ENCODE measurements at regions not wholly inside any gene's neighbourhood (a gene's known extent, or its start where the extent isn't known, plus 50 kb on each side); places are given as distances from the start of the nearest gene placed in this dataset.

DNA sequence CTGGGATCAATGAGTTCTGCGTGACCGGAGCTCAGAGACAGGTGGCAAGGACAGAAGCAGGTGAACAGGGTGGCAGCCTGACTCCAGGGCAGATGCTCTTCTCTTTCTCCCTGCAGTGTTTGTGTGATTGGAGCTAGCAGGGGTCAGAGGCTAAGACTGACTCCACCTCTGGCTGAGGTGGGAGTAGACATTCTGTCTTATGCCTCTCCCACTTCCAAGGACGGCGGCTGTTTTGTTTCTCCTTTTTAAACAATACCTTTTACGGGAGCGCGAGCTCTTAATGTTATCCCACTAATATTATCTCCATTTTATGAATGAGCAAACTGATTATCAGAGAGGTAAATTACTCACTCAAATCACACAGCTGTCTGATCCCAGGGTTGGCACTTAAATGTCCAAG is 323.7 kb downstream of the MIAT start:
- H3K27me3 ChIP-seq (replicated peaks in 1 of 4; ENCODE audit: control insufficient read depth in 3 of 4, extremely low read depth in 1 of 4, insufficient read depth in 3 of 4, low read length in 3 of 4) = no peaks in the 10 kb centered on the region; a peak in 3 of 7 replicates
- H2BK15ac ChIP-seq (ENCODE audit: low read length) = no peak overlapping the region
- no peaks in the 10 kb centered on the region; the same call in 1 of the 2 replicates for H3K23me2 ChIP-seq (ENCODE audit: low read depth, low read length)
- no peak overlapping the region for H3K4me2 ChIP-seq (ENCODE audit: insufficient read depth in 1 of 2, low read depth in 2 of 2, low read length in 2 of 2)
- H3K27ac ChIP-seq (ENCODE audit: low read depth, low read length) = no peak overlapping the region
- no peaks in the 10 kb centered on the region for H3K9me3 ChIP-seq (ENCODE audit: insufficient read depth in 2 of 2, low read depth in 1 of 2, low read length in 1 of 2)
- H3K79me2 ChIP-seq (ENCODE audit: control insufficient read depth in 1 of 2, insufficient read depth in 2 of 2, low read length in 2 of 2) = no peaks in the 10 kb centered on the region
- H3K4me3 ChIP-seq (ENCODE audit: extremely low read depth in 1 of 4, insufficient read depth in 2 of 4, low read depth in 3 of 4, low read length in 4 of 4) = no peak overlapping the region
- WGBS, 2 experiments (ENCODE audit: extremely low coverage in 1 of 2, insufficient coverage in 1 of 2, insufficient read length in 1 of 2, insufficient replicate concordance in 2 of 2, low coverage in 1 of 2, low lambda C conversion rate in 2 of 2, missing lambda C conversion rate in 1 of 2) = 83% methylated on average over 7 of the region's 7 CpGs; no CpG with 5 or more reads in 1 of the 2 experiments
- H4K8ac ChIP-seq (ENCODE audit: extremely low read depth, insufficient read depth, low read length) = peak overlapping the region; percentile 46; the same call in 1 of the 2 replicates
- no peak overlapping the region for H3K23ac ChIP-seq (ENCODE audit: insufficient read length)
- no peak overlapping the region for H2BK5ac ChIP-seq (ENCODE audit: low read depth, low read length)
- no peaks in the 10 kb centered on the region for H4K20me1 ChIP-seq (replicated peaks in 1 of 2; ENCODE audit: control insufficient read depth in 1 of 2, insufficient read depth in 2 of 2, low read length in 2 of 2)
- H2AFZ ChIP-seq (ENCODE audit: low read length) = no peak overlapping the region
- no peak overlapping the region for H3K18ac ChIP-seq (ENCODE audit: extremely low read depth, low read length)
- H2BK12ac ChIP-seq (ENCODE audit: low read depth, low read length) = no peak overlapping the region
- no peak overlapping the region for H4K91ac ChIP-seq (replicated peaks; ENCODE audit: insufficient read length, low read length)
- no peak overlapping the region for H3K4ac ChIP-seq (replicated peaks; ENCODE audit: insufficient read length, low read depth, low read length)
- ChIA-PET POLR2A (ENCODE audit: partially characterized antibody) (no interaction called here), CTCF (ENCODE audit: partially characterized antibody) (interaction anchor here (0.6 to 1.1 kb wide), 3 partner anchors 28 to 81 kb away, joined by 3 to 4 read pairs (median 3); no protein-coding TSS in a partner anchor)
- no peak overlapping the region for H2BK120ac ChIP-seq (replicated peaks; ENCODE audit: low read depth, low read length)
- no peak overlapping the region for H3K56ac ChIP-seq (replicated peaks; ENCODE audit: insufficient read length, low read depth, low read length)
- H3K9ac ChIP-seq (replicated peaks in 1 of 4; ENCODE audit: extremely low read depth in 1 of 4, low read depth in 3 of 4, low read length in 3 of 4) = no peak overlapping the region
- DNase-seq (ENCODE audit: low read depth in 1 of 2, low spot score in 2 of 2) = no peak
- no peak for TF ChIP-seq POU5F1 (IDR thresholded peaks at IDR 0.05; ENCODE audit: low read depth, low read length)
- no peak for TF ChIP-seq POLR2A (IDR thresholded peaks at IDR 0.05; ENCODE audit: control extremely low read depth in 1 of 2, low read depth in 2 of 2, low read length in 2 of 2)
- TF ChIP-seq EGR1 (IDR thresholded peaks at IDR 0.05; ENCODE audit: borderline replicate concordance, low read depth, low read length) = no peak
- no peak for TF ChIP-seq FOSL1 (IDR thresholded peaks at IDR 0.05; ENCODE audit: insufficient read depth, low read depth, low read length)
- H3K36me3 ChIP-seq (ENCODE audit: control insufficient read depth in 2 of 4, insufficient read depth in 4 of 4, low read length in 3 of 4) = no peaks in the 10 kb centered on the region
- H3K14ac ChIP-seq (ENCODE audit: insufficient read length) = no peak overlapping the region
- no peak overlapping the region for H2BK20ac ChIP-seq (ENCODE audit: low read length)
- FAIRE-seq = no peak
- no peak overlapping the region for H4K5ac ChIP-seq (ENCODE audit: insufficient read length, low read depth, low read length)
- no peak overlapping the region for H2AK5ac ChIP-seq (ENCODE audit: low read depth, low read length)
- H3K4me1 ChIP-seq (replicated peaks in 1 of 4; ENCODE audit: control insufficient read depth in 3 of 4, insufficient read depth in 4 of 4, low read length in 3 of 4) = peaks cover 2 to 4% (median 3%) of the 10 kb centered on the region in 4 experiments
- no peaks in the 10 kb centered on the region for H3K79me1 ChIP-seq (ENCODE audit: low read depth, low read length)

Data from H1 (cell line).